Heart left ventricle (tissue), 16 donors: ENCODE measurements at regions not wholly inside any gene's neighbourhood (a gene's known extent, or its start where the extent isn't known, plus 50 kb on each side); places are given as distances from the start of the nearest gene placed in this dataset.

Source experiments
- ATAC-seq, 4 donors: fragments of 200-7000 bp; cut with Tn5 transposase; one replicate each; pipeline ENCODE4 v1.9.1; 2020 to 2022; ENCODE audit warnings: moderate library complexity in 4 of 4, mild to moderate bottlenecking in 3 of 4, moderate number of reproducible peaks in 1 of 4
- DNase-seq, 5 donors: peaks; one replicate each; pipeline ENCODE4 v3.0.0-alpha.2; 2020
- H3K27ac ChIP-seq, 12 donors: fragments of 200-600 bp; sonication (generic) in 4 of 12; one replicate each; pipeline versions ENCODE4 v1.5.0 to v1.8.0; 2016 to 2022; ENCODE audit warnings: mild to moderate bottlenecking in 2 of 12
- H3K27me3 ChIP-seq, 9 donors: fragments of 200-600 bp; sonication (generic) in 2 of 9; one replicate each; pipeline versions ENCODE4 v1.5.1 to v1.8.0; 2016 to 2022; ENCODE audit warnings: mild to moderate bottlenecking in 3 of 9
- H3K36me3 ChIP-seq, 9 donors: fragments of 200-600 bp; sonication (generic) in 2 of 9; one replicate each; pipeline versions ENCODE4 v1.5.0 to v1.8.0; 2018 to 2022; ENCODE audit warnings: mild to moderate bottlenecking in 2 of 9
- H3K4me1 ChIP-seq, 12 donors: fragments of 200-600 bp; sonication (generic) in 4 of 12; one replicate each; pipeline versions ENCODE4 v1.5.0 to v1.8.0; 2016 to 2022; ENCODE audit warnings: mild to moderate bottlenecking in 3 of 12
- H3K4me3 ChIP-seq, 12 donors: fragments of 200-600 bp; sonication (generic) in 4 of 12; one replicate each; pipeline versions ENCODE4 v1.5.0 to v1.8.0; 2017 to 2022; ENCODE audit warnings: mild to moderate bottlenecking in 9 of 12, moderate library complexity in 4 of 12
- H3K9me3 ChIP-seq, 12 donors: fragments of 200-600 bp; sonication (generic) in 4 of 12; one replicate each; pipeline versions ENCODE4 v1.5.0 to v1.8.0; 2016 to 2022; ENCODE audit warnings: mild to moderate bottlenecking in 1 of 12
- CTCF ChIP-seq, 12 donors: fragments of 200-600 bp; sonication (generic) in 4 of 12; IDR thresholded peaks; one replicate each; pipeline versions ENCODE4 v1.5.0 to v1.8.0; 2018 to 2022; ENCODE audit warnings: antibody characterized with exemption in 12 of 12, mild to moderate bottlenecking in 5 of 12
- POLR2A ChIP-seq, 2 donors: fragments of 450-650 bp; IDR thresholded peaks; one replicate each; pipeline ENCODE4 v1.6.1; 2017; ENCODE audit warnings: antibody characterized with exemption in 2 of 2, mild to moderate bottlenecking in 2 of 2, moderate library complexity in 2 of 2
- WGBS, 4 donors: extraction: QIAGEN DNeasy Blood & Tissue Kit in 2 of 4; methylation state at CpG; one replicate each; pipeline versions ENCODE4 v1.1.5 to v1.1.7; 2013 to 2018; 5-methylcytosine and 5-hydroxymethylcytosine counted together
- intact Hi-C, 10 donors: fragments of 100-400 bp; cut with DNase I; formaldehyde crosslinking; loops; one replicate each; pipeline versions ENCODE4 v1.11.1 to v1.14.2; 2022
- donor health status: ischemic (EF 13 %, LVEDD 7.1; RV severe dilation, severe dysfunction).
- donor health status: healthy with polysubstance abuse.
- donor health status: DM: no; HTN: yes; CAD: no.
- donor health status: DM: no; HTN: no; CAD: no.
- donor health status: ischemic (EF 25% LVEDD 6.9; RV normal size, moderate dysfunction).
- donor health status: ischemic (EF 25% LVEDD 5.7; RV mildly dilated, moderate dysfunction).
- donor health status: healthy.
- donor health status: DM: yes; HTN: yes; CAD: no.
- donor health status: ischemic (EF 35%, LVEDD 5.7; RV mildly dilated, moderate dysfunction).
- donor health status: nonischemic (EF 11% LVEDD 7.7; RV severe dilation, severe dysfunction).
- donor health status: DM: yes; HTN: yes; CAD: no.
- donor health status: PGD.
- donor health status: ischemic (EF 29% LVEDD 5.4; RV normal size, mild dysfunction).
- donor health status: nonischemic (EF 23%, LVEDD 6.1; RV moderate dilation, normal function).

GRCh38 chr12:3973269-3973884 lies 100.2 kb upstream of the PARP11 start:
- no peak for ATAC-seq
- DNase-seq = no peak
- WGBS, 4 donors = 83 to 89% (median 85%) methylated on average over 14 of the region's 14 CpGs

GRCh38 chr12:3972576-3972975 lies 99.4 kb upstream of the PARP11 start:
- whole genome bisulfite sequencing, 4 donors = 64 to 73% (median 70%) methylated on average over 4 of the region's 4 CpGs
- Histone ChIP-seq H3K4me1 (peaks cover 0 to 32% (median 0%) of the 10 kb centered on the region in 12 donors), H3K9me3 (no peaks in the 10 kb centered on the region), H3K4me3 (no peak overlapping the region), H3K27me3 (peaks cover 0 to 4% (median 0%) of the 10 kb centered on the region in 9 donors), H3K36me3 (no peaks in the 10 kb centered on the region), H3K27ac (no peak overlapping the region)
- TF ChIP-seq POLR2A (IDR thresholded peaks at IDR 0.05) = no peak
- TF ChIP-seq CTCF (IDR thresholded peaks at IDR 0.05) = no peak
- ATAC-seq (no peak), DNase-seq (no peak)
- intact Hi-C loops = no loop called here

More at GRCh38 chr12:3973269-3973884, 100.2 kb upstream of the PARP11 start:
- no peaks in the 10 kb centered on the region for H3K27me3 ChIP-seq
- H3K9me3 ChIP-seq = no peaks in the 10 kb centered on the region
- no peaks in the 10 kb centered on the region for H3K36me3 ChIP-seq
- peak overlapping the region in 1 of 12 donors; percentile 53 for H3K27ac ChIP-seq
- intact Hi-C loops = no loop called here
- no peak overlapping the region for H3K4me3 ChIP-seq
- peaks cover 0 to 32% (median 0%) of the 10 kb centered on the region in 12 donors for H3K4me1 ChIP-seq
- no peak for TF ChIP-seq POLR2A (IDR thresholded peaks at IDR 0.05)
- TF ChIP-seq CTCF (IDR thresholded peaks at IDR 0.05) = no peak

DNA sequence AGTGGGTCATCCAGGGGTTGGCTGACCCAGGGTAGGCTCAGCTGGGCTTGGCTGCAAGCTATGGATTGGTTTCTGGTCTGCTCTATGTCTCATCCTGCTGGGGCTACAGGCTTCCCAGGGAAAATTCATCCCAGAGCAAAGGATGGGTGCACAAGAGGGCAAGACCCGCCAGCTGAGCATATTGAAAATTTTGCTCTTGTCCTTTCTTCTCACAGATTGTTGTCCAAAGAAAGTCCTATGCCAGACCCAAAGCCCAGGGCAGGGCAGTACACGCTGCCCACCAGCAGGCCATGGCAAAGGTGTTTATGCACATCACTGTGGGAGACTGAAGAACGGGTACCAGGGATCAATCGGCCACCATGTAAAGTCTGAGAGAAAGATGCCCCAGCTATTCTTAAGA lies 95.3 kb upstream of the PARP11 start:
- WGBS, 4 donors = 90 to 93% (median 92%) methylated on average over 4 of the region's 4 CpGs
- H3K36me3 ChIP-seq = no peaks in the 10 kb centered on the region
- TF ChIP-seq CTCF (IDR thresholded peaks at IDR 0.05) (no peak), POLR2A (IDR thresholded peaks at IDR 0.05) (no peak)
- no peak overlapping the region for H3K27ac ChIP-seq
- ATAC-seq (no peak), DNase-seq (no peak)
- peaks cover 0 to 4% (median 0%) of the 10 kb centered on the region in 9 donors for H3K27me3 ChIP-seq
- H3K4me3 ChIP-seq = no peak overlapping the region
- H3K4me1 ChIP-seq = peaks cover 0 to 12% (median 0%) of the 10 kb centered on the region in 12 donors
- H3K9me3 ChIP-seq = no peaks in the 10 kb centered on the region
- intact Hi-C loops = no loop called here

DNA sequence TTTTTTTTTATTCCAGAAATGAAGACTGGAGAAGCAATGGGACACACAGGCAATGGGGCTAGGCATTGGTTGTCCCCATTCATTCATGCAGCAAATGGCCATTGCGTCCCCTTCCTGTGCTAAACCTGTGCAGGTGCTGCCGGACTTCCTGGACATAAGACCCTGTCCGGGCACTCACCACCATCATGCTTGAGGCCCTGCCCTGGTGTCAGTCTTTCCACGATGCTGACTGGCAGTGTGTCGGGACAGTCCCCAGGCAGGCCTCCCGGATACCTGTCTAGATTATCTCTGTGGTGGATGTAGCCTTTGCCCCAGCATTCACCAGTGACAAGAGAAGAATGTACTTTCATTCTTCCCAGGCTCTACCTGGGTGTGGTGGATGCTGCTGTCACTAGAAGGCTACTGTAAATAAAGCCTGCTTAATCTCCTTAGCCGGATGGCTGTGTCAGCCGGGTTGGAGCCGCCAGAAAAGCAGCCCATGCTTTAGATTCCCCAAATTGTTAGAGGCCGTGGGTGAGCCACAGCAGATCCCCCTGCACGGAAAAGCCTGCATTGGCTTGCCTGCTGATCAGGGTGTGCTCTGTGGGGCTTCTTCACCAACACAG lies 94.5 kb upstream of the PARP11 start:
- peaks cover 0 to 10% (median 0%) of the 10 kb centered on the region in 12 donors for H3K4me1 ChIP-seq
- TF ChIP-seq CTCF (IDR thresholded peaks at IDR 0.05) = no peak
- TF ChIP-seq POLR2A (IDR thresholded peaks at IDR 0.05) = no peak
- WGBS, 4 donors = 43 to 48% (median 46%) methylated on average over 11 of the region's 11 CpGs
- DNase-seq = no peak
- H3K27ac ChIP-seq = no peak overlapping the region
- H3K36me3 ChIP-seq = no peaks in the 10 kb centered on the region
- H3K9me3 ChIP-seq = no peaks in the 10 kb centered on the region
- no peak for ATAC-seq
- H3K4me3 ChIP-seq = no peak overlapping the region
- peaks cover 0 to 4% (median 0%) of the 10 kb centered on the region in 9 donors for H3K27me3 ChIP-seq
- intact Hi-C loops = no loop called here
